HL-60 (cell line): ENCODE measurements at regions not wholly inside any gene's neighbourhood (a gene's known extent, or its start where the extent isn't known, plus 50 kb on each side); places are given as distances from the start of the nearest gene placed in this dataset.

Experiments
- GABPA ChIP-seq: IDR thresholded peaks from 2 replicates; pipeline ENCODE4 v1.6.1; 2012; ENCODE audit warnings: low read depth
- POLR2AphosphoS5 ChIP-seq: IDR thresholded peaks from 2 replicates; pipeline ENCODE4 v1.6.1; 2012; ENCODE audit warnings: low read depth
- REST ChIP-seq: IDR thresholded peaks from 2 replicates; pipeline ENCODE4 v1.6.1; 2012; ENCODE audit warnings: low read depth; ENCODE audit not compliant: insufficient replicate concordance
- SPI1 ChIP-seq: IDR thresholded peaks from 2 replicates; pipeline ENCODE4 v1.6.1; 2012; ENCODE audit warnings: low read depth, mild to moderate bottlenecking, borderline replicate concordance
- TF ChIP-seq, protein P1 (sequence below): IDR thresholded peaks from one replicate; pipeline ENCODE4 v1.5.1; 2011; ENCODE audit warnings: low read length, control low read depth, inconsistent platforms; ENCODE audit not compliant: insufficient read depth

GRCh38 chr5:148005788-148006520, 57.8 kb upstream of the SPINK5 start:
- no peak for TF ChIP-seq GABPA
- TF ChIP-seq, protein P1, sequence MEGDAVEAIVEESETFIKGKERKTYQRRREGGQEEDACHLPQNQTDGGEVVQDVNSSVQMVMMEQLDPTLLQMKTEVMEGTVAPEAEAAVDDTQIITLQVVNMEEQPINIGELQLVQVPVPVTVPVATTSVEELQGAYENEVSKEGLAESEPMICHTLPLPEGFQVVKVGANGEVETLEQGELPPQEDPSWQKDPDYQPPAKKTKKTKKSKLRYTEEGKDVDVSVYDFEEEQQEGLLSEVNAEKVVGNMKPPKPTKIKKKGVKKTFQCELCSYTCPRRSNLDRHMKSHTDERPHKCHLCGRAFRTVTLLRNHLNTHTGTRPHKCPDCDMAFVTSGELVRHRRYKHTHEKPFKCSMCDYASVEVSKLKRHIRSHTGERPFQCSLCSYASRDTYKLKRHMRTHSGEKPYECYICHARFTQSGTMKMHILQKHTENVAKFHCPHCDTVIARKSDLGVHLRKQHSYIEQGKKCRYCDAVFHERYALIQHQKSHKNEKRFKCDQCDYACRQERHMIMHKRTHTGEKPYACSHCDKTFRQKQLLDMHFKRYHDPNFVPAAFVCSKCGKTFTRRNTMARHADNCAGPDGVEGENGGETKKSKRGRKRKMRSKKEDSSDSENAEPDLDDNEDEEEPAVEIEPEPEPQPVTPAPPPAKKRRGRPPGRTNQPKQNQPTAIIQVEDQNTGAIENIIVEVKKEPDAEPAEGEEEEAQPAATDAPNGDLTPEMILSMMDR: no peak
- TF ChIP-seq REST: no peak
- TF ChIP-seq POLR2AphosphoS5: no peak
- TF ChIP-seq SPI1: no peak
